WTC11 (cell line): ENCODE measurements at regions not wholly inside any gene's neighbourhood (a gene's known extent, or its start where the extent isn't known, plus 50 kb on each side); places are given as distances from the start of the nearest gene placed in this dataset.

Source experiments
- FOXJ3 ChIP-seq: sonication (generic); formaldehyde crosslinking; IDR thresholded peaks from 2 replicates; pipeline ENCODE4 v1.9.0; 2021; ENCODE audit warnings: missing genetic modification reagents, mild to moderate bottlenecking, borderline replicate concordance
- RELA ChIP-seq: sonication (generic); formaldehyde crosslinking; IDR thresholded peaks from 2 replicates; pipeline ENCODE4 v1.8.1; 2022; ENCODE audit warnings: missing genetic modification reagents, mild to moderate bottlenecking, borderline replicate concordance
- TF ChIP-seq, protein P1 (sequence below): fragments of 200-600 bp; IDR thresholded peaks from 2 replicates; pipeline ENCODE4 v1.8.0; 2022; ENCODE audit warnings: antibody characterized with exemption

DNA sequence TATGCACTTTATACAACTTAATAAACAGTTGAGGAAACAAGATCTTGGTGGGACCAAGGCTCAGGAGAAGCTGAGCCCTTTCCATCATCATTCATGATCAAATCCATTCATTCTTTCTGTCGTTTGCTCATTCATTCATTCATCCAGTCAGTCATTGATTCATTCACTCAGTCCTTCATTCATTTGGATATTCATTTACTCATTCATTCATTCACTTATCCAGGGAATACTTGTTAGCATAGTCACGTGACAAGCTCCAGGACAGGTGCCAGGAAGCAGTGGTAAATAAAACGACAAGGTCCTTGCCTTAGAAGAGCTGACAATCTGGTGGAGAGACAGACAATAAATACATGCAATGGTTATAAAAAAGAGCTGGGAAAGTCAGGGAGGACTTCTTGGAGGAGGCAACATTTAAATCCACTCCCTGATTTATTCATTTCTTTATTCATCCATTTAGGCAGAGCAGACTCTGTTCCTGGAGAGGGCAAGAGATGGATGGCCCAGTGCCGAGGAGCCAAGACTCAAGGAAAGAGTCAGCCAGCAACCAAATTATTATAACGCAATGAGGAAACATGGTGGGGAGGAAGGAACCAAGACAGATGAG, 74.1 kb upstream of the CASZ1 start:
- TF ChIP-seq FOXJ3 (CRISPR knock-in tag) (no peak), RELA (CRISPR knock-in tag) (no peak)
- TF ChIP-seq, protein P1, sequence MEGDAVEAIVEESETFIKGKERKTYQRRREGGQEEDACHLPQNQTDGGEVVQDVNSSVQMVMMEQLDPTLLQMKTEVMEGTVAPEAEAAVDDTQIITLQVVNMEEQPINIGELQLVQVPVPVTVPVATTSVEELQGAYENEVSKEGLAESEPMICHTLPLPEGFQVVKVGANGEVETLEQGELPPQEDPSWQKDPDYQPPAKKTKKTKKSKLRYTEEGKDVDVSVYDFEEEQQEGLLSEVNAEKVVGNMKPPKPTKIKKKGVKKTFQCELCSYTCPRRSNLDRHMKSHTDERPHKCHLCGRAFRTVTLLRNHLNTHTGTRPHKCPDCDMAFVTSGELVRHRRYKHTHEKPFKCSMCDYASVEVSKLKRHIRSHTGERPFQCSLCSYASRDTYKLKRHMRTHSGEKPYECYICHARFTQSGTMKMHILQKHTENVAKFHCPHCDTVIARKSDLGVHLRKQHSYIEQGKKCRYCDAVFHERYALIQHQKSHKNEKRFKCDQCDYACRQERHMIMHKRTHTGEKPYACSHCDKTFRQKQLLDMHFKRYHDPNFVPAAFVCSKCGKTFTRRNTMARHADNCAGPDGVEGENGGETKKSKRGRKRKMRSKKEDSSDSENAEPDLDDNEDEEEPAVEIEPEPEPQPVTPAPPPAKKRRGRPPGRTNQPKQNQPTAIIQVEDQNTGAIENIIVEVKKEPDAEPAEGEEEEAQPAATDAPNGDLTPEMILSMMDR: no peak
